GM21737 (cell line): ENCODE measurements at regions not wholly inside any gene's neighbourhood (a gene's known extent, or its start where the extent isn't known, plus 50 kb on each side); places are given as distances from the start of the nearest gene placed in this dataset.

ENCODE experiments used
- ATAC-seq: cut with Tn5 transposase; IDR thresholded peaks from one replicate; pipeline ENCODE4 v1.9.1; 2021; ENCODE audit warnings: mild to moderate bottlenecking, moderate library complexity; ENCODE audit not compliant: unreplicated experiment

GRCh38 chr6:168981187-168981586, 272.5 kb downstream of the THBS2 start:
- ATAC-seq: no peak

DNA sequence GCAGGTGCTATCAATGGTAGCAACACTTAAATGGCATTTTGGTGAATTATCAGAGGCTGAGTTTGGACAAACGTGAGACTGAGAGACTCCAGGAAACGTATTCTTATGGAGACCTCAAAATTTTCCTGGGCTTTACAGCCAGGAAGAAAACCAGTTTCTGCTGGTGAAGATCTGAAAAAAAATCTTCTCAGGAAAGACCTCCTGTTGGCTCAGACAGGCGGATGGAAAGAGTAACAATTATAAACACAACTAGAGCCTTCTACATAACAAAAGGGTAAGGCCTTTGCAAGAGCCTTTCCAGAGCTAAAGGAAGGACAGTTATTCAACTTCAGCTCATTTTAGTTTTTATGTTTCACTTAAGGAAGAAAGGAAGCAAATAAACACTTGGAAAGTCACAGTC, 274.4 kb downstream of the THBS2 start:
- no peak for ATAC-seq

DNA sequence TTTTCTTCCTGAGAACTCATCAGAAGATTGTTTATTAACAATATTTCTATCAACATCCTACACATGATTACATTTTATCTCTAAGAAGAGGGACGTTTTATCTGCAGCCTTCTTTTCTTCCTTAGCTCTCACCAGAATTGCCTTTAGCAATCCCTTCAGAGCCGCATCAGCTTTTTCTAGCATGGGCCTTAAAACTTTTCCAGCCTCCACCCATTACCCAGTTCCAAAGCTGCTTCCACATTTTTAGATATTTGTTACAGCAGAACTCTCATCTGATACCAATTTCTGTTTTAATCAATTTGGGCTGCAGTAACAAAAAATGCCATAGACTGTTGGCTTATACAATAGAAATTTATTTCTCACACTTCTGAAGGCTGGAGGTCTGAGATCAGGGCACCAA, 281.5 kb downstream of the THBS2 start:
- no peak for ATAC-seq

DNA sequence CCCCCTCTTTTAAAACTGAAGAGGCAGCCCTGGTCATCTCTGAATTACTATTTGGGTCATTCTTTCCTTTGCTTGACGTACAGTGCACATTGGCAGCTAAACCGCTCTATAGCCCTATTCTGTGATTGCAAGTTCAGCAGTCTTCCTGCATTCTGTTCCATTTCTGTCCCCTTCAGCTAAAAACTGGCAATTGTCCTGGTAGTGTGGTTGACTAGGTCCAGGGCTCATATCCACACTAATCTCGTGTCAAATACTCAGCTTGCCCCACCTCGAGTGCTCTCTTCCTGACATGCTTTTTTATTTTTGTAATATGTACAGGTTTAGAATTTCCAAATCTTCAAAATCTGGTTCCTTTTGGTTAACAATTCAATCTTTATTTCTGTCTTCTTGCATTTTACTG, 282.1 kb downstream of the THBS2 start:
- no peak for ATAC-seq

- ATAC-seq: no peak
Measured at GRCh38 chr6:168968801-168969200, 284.8 kb downstream of the THBS2 start.

GRCh38 chr6:168968228-168968627, 285.4 kb downstream of the THBS2 start:
- ATAC-seq: no peak

DNA sequence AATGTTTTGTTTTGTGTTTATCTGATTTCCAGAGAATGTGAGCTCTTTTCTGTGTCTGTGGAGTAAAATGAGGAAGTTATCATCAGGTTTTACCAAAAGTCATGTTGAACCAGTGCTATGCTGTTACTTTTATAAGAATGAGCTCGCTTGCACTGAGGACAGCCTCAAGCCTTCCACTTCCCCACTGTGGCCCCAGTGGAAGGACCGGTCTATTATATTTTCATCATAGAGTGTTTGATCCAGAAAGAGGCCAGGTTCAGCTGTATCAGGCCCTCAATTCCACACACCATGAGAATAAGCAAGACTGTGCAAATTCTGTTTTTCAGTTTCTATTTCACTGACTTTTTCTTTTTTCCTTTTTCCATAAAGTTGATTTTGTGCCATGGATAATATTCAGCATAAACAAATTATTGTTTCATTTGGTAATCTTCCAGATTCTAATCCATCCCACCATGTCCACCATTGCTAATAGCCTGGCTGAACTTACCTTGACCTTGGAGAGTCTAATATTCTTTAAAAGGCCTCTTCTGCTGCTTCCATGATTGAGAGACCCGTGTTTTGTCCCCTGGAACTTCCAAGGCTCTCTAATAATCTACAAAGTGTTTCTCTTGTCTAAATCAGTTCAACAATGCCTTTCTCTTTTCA, 286.2 kb downstream of the THBS2 start:
- no peak for ATAC-seq

- no peak for ATAC-seq
Measured at GRCh38 chr6:168964138-168964835, 289.4 kb downstream of the THBS2 start.

DNA sequence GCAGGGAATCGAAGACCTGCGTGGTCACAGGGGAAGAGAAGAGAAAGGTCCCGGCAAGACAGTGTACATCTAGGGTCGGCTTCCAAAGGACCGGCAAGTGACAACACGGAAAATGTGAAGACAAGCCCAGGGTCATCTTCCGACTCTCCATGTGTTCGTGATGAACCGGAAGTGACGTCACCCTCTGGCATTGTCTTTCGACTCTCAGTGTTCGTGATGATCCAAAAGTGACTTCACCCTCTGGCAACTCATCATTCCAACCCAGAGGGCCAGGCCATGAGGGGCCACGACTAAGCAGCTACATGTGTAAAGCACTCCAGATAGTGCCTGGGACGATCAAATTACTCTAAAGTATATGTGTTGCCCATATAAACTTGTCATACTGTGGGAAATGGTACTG, 290.8 kb downstream of the THBS2 start:
- no peak for ATAC-seq

- ATAC-seq: no peak
Measured at GRCh38 chr6:168961264-168961656, 292.4 kb downstream of the THBS2 start.

- ATAC-seq: no peak
Measured at GRCh38 chr6:168960551-168961263, 292.9 kb downstream of the THBS2 start.

- no peak for ATAC-seq
Measured at GRCh38 chr6:168959696-168960095, 293.9 kb downstream of the THBS2 start.

DNA sequence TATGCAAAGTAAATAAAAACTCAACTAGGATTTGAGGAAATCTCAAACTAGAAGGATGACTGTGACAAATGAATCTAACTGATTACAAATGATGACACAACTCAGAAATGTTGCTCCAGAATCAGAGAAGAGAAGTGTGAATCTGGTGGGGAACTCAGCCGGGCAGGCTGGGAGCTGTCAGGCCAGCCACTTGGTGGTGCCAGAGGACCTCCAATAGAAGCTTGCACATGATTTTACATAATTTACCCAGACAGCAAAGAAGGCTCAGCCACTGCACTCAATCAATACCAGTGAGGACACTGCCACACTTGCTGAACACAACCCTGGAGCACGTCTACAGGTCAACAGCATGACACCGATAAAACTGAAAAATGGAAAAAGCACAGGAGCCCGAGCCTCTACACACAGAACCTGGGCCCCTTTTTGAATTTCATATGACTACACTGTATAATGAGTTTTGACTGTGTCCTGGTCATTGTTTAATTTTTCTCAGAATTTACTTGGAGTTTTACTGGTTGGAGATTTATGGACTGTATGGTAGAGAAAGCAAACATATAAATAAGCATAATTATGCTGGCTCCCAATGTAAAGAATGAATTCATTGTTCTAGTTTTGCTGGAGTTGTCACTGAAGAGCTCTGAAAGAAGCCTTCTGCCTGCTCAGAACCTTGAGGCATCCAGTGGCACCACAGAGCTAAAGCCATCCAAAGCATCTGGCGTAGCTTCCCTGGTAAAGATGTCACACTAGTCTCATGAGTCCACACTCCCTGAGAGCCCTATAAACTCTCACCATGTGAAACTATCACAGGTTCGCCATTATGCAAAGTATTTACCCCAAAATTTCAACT, 296.5 kb downstream of the THBS2 start:
- ATAC-seq: no peak

GRCh38 chr6:168956141-168956838, 297.4 kb downstream of the THBS2 start:
- ATAC-seq: no peak

DNA sequence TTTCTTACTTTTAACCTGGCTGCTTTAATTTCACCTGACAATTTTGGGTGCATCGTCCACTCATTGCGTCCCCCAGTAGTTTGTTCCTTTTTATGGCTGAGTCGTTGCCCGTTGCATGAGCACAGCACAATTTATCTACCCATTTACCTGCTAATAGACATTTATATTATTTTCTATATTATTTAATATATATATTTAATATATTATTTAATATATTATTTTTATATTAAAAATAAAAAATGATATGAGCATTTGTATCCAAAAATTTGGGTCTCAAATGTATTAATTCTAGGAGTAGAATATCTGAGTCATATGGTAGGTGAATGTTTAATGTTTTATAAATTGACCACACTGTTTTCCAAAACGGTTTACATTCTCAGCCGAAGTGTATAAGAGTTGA, 300.2 kb downstream of the THBS2 start:
- ATAC-seq: no peak

DNA sequence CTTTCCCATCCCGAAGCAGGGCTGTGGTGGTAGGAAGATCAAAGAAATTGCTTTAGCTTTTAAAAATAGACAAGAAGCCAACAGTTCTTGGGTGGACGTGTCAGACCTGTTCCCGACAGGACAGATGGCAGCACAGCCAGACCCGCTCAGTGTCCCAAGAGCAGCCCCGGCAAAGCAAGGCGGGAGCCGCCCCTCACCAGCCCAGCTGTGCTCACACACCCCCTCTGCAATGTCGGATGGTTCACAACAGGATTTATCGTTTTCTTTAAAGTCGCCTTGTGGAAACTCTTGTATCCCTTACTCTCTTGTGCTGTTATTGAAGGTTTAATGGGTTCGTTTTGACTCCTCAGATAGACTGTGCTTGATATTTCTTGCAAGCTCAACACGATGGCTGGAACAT, 302.4 kb downstream of the THBS2 start:
- ATAC-seq: no peak

DNA sequence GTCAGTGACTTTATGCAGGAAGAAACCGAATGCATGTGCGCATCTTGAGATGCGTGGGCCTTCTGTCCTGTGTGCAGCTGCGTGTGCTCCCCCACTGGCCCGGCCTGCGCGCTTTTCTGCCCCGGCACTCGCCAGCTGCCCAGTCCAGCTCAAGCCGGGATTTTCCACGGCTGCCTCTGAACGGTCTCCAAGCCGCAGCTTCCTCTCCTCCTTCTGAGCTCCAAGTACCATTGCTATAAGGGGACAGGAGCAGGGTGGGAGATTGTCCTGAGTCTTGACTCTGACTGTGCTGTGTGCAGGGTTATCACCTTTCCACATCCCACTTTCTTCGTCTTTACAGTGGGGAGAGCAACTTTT, 302.8 kb downstream of the THBS2 start:
- ATAC-seq: no peak

DNA sequence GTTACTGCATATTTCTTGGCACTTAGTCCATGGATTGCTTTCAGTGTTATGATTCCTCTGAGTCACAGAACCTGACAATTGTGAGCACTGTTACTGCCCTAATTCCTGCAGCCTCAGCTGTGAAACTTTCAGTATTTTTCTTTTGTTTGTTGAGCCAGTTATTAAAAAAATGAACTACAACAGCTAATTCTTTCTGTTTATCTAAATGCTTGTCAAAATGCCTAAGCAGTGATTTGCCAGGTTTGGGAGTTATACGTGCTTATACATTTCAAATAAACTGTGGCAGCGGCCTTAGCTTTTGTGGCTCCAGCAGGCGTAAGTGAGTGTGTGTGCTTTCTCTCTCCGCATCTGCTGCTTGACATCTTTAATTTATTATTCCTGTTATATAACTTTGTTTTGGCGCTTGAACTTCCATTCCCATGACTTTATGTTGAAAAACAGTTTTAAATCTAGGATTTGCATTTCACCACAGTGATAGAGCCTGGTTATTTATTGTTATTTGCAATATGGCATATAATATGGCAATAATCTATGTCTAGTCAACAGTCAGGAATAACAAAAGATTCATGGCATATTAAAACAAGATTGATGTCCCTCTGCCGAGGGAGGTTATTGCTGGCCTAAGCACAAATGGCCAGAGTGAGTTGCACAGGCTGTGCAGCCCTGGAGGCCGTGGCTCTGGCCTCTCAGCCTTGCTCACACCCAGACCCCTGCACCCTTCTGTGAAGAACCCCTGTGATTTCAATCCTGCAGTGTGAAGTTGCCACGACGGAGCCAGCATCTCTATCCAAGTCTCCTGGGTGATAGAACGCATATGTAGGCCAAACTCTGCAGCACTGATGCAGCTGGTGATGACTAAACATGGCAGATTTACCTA, 303.4 kb downstream of the THBS2 start:
- no peak for ATAC-seq

- no peak for ATAC-seq
Measured at GRCh38 chr6:168948990-168949531, 304.6 kb downstream of the THBS2 start.

DNA sequence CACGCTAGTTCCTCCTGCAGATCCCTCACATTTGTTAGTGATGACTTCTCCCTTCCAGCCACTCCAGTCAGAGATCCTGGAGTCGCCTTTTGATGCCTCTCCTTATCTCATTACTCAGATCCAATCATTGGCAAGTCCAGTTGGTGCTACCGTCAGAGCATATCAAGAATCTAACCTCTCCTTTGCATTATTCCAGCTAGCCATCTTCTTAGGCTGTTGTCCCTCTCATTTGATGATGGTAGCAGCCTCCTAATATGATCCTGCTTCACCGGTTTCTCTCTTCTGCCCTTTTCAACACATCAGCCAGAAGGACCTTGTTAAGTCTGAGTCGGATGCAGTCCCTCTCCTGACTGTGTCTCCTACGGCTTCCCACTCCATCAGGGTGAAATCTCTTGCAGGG, 305.6 kb downstream of the THBS2 start:
- no peak for ATAC-seq
